ENCODE measurements at regions not wholly inside any gene's neighbourhood (a gene's known extent, or its start where the extent isn't known, plus 50 kb on each side); places are given as distances from the start of the nearest gene placed in this dataset.

- TF ChIP-seq POLR2A (IDR thresholded peaks at IDR 0.05; ENCODE audit: low read depth, low read length) (no peak), TAF1 (IDR thresholded peaks at IDR 0.05; ENCODE audit: low read depth, low read length) (no peak), POLR2AphosphoS5 (IDR thresholded peaks at IDR 0.05; ENCODE audit: low read depth, low read length) (no peak), SPI1 (IDR thresholded peaks at IDR 0.05; ENCODE audit: low read depth, low read length) (no peak)
Measured at GRCh38 chr9:135198586-135199285, 111.3 kb downstream of the OLFM1 start.
